SK-N-SH treated with all-trans-retinoic acid at 6 μM for 48 hours (cell line): ENCODE measurements at regions not wholly inside any gene's neighbourhood (a gene's known extent, or its start where the extent isn't known, plus 50 kb on each side); places are given as distances from the start of the nearest gene placed in this dataset.

ENCODE experiments used
- ATAC-seq: fragments of 200-7000 bp; cut with Tn5 transposase; 3 replicates; pipeline ENCODE4 v1.9.1; 2020; ENCODE audit warnings: mild to moderate bottlenecking, moderate library complexity
- BACH2 ChIP-seq: fragments of 250-450 bp; sonication (Bioruptor Pico); IDR thresholded peaks from 2 replicates; pipeline ENCODE4 v1.9.0; 2021; ENCODE audit warnings: mild to moderate bottlenecking, borderline replicate concordance
- CREB5 ChIP-seq: fragments of 250-450 bp; sonication (Bioruptor Pico); IDR thresholded peaks from 2 replicates; pipeline ENCODE4 v1.5.1; 2020; ENCODE audit warnings: low read depth, mild to moderate bottlenecking, moderate library complexity
- CSDC2 ChIP-seq: fragments of 250-450 bp; sonication (Bioruptor Pico); IDR thresholded peaks from 2 replicates; pipeline ENCODE4 v1.5.0; 2020; ENCODE audit warnings: mild to moderate bottlenecking, moderate library complexity
- CSRNP3 ChIP-seq: fragments of 250-450 bp; sonication (Bioruptor Pico); IDR thresholded peaks from 2 replicates; pipeline ENCODE4 v1.5.1; 2021; ENCODE audit warnings: mild to moderate bottlenecking, moderate library complexity
- ESRRG ChIP-seq: fragments of 250-450 bp; sonication (Bioruptor Pico); IDR thresholded peaks from 2 replicates; pipeline ENCODE4 v1.6.1; 2021; ENCODE audit warnings: mild to moderate bottlenecking
- GLIS3 ChIP-seq: fragments of 250-450 bp; sonication (Bioruptor Pico); IDR thresholded peaks from 2 replicates; pipeline ENCODE4 v1.5.0; 2020; ENCODE audit warnings: mild to moderate bottlenecking, moderate library complexity
- ISL1 ChIP-seq: fragments of 250-450 bp; sonication (Bioruptor Pico); IDR thresholded peaks from 2 replicates; pipeline ENCODE4 v2.1.2; 2022; ENCODE audit warnings: mild to moderate bottlenecking, moderate library complexity
- PATZ1 ChIP-seq: fragments of 250-450 bp; sonication (Bioruptor Pico); IDR thresholded peaks from 2 replicates; pipeline ENCODE4 v1.8.0; 2020; ENCODE audit warnings: mild to moderate bottlenecking, moderate library complexity, borderline replicate concordance
- PPARA ChIP-seq: fragments of 250-450 bp; sonication (Bioruptor Pico); IDR thresholded peaks from 2 replicates; pipeline ENCODE4 v1.5.0; 2020; ENCODE audit warnings: mild to moderate bottlenecking, borderline replicate concordance
- RARB ChIP-seq: fragments of 250-450 bp; sonication (Bioruptor Pico); IDR thresholded peaks from 2 replicates; pipeline ENCODE4 v1.8.0; 2021; ENCODE audit warnings: mild to moderate bottlenecking, moderate library complexity
- SNAI2 ChIP-seq: fragments of 250-450 bp; sonication (Bioruptor Pico); IDR thresholded peaks from 2 replicates; pipeline ENCODE4 v1.5.0; 2020; ENCODE audit warnings: mild to moderate bottlenecking, moderate library complexity
- TCF4 ChIP-seq: fragments of 250-450 bp; sonication (Bioruptor Pico); IDR thresholded peaks from 2 replicates; pipeline ENCODE4 v1.8.0; 2021; ENCODE audit warnings: mild to moderate bottlenecking, moderate library complexity, borderline replicate concordance
- TOX ChIP-seq: fragments of 250-450 bp; sonication (Bioruptor Pico); IDR thresholded peaks from 2 replicates; pipeline ENCODE4 v1.8.0; 2021; ENCODE audit warnings: mild to moderate bottlenecking, moderate library complexity, borderline replicate concordance
- ZC3H10 ChIP-seq: fragments of 250-450 bp; sonication (Bioruptor Pico); IDR thresholded peaks from 2 replicates; pipeline ENCODE4 v1.5.1; 2021; ENCODE audit warnings: mild to moderate bottlenecking, moderate library complexity
- ZFP3 ChIP-seq: fragments of 250-450 bp; sonication (Bioruptor Pico); IDR thresholded peaks from 2 replicates; pipeline ENCODE4 v1.5.0; 2020; ENCODE audit warnings: mild to moderate bottlenecking, moderate library complexity
- ZFP30 ChIP-seq: fragments of 450-650 bp; formaldehyde crosslinking; IDR thresholded peaks from 2 replicates; pipeline ENCODE4 v1.5.0; 2022; ENCODE audit warnings: mild to moderate bottlenecking, moderate library complexity
- ZNF565 ChIP-seq: fragments of 450-650 bp; formaldehyde crosslinking; conservative IDR thresholded peaks from 2 replicates; pipeline ENCODE4 v1.5.0; 2020; ENCODE audit warnings: low read depth, mild to moderate bottlenecking, moderate library complexity
- ZNF8 ChIP-seq: fragments of 450-650 bp; formaldehyde crosslinking; IDR thresholded peaks from 2 replicates; pipeline ENCODE4 v1.5.0; 2020; ENCODE audit warnings: mild to moderate bottlenecking, moderate library complexity
- TF ChIP-seq, protein P1 (sequence below): fragments of 250-450 bp; sonication (Bioruptor Pico); IDR thresholded peaks from 2 replicates; pipeline ENCODE4 v1.8.0; 2021; ENCODE audit warnings: low read depth, mild to moderate bottlenecking, moderate library complexity, borderline replicate concordance
- TF ChIP-seq, protein P2 (sequence below): fragments of 250-450 bp; sonication (Bioruptor Pico); IDR thresholded peaks from 2 replicates; pipeline ENCODE4 v1.5.0; 2020; ENCODE audit warnings: mild to moderate bottlenecking, moderate library complexity

DNA sequence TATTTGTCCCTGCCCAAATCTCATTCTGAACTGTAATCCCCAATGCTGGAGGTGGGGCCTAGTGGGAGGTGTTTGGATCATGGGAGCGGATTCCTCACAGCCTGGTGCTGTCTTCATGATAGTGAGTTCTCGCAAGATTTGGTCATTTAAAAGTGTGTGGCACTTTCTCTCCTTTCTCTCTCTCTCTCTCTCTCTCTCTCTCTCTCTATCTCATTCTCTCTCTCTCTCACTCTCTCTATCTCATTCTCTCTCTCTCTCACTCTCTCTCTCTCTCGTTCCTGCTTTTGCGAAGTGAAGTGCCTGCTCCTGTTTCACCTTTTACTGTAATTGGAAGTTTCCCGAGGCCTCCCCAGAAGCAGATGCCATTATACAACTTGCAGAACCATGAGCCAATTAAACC lies 207.3 kb upstream of the NR4A3 start:
- no peak for ATAC-seq
- no peak for TF ChIP-seq TOX (CRISPR knock-in tag)
- TF ChIP-seq, all 23 proteins: peak for 0

DNA sequence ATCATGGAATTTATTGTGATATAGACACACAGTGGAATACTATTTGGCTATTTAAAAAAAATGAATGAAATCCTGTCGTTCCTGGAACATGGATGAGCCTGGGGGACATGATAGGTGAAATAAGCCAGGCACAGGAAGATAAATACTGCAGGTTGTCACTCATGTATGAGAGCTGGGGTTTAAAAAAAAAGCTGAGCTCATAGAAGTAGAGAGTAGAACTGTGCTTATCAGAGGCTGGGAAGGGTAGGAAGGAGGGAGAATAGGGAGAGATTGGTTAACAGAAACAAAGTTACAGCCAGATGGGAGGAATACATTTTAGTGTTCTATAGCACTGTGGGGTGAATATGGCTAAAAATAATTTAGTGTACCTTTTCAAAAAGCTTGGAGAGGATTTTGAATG lies 200.6 kb upstream of the NR4A3 start:
- ATAC-seq, result no peak
- TF ChIP-seq CSRNP3 (CRISPR knock-in tag) (no peak), ZNF8 (CRISPR knock-in tag) (no peak), TCF4 (CRISPR knock-in tag) (no peak), ZNF565 (CRISPR knock-in tag) (no peak), ZC3H10 (no peak)

GRCh38 chr9:99622679-99623078 lies 199.0 kb upstream of the NR4A3 start:
- no peak for ATAC-seq

GRCh38 chr9:99623780-99624364 lies 197.8 kb upstream of the NR4A3 start:
- no peak for ATAC-seq
- no peak for TF ChIP-seq CSDC2 (CRISPR knock-in tag)
- no peak for TF ChIP-seq ZFP30 (CRISPR knock-in tag)
- TF ChIP-seq PPARA, result no peak
- no peak for TF ChIP-seq ISL1 (CRISPR knock-in tag)
- no peak for TF ChIP-seq RARB
- no peak for TF ChIP-seq TCF4 (CRISPR knock-in tag)
- TF ChIP-seq ESRRG (CRISPR knock-in tag), result no peak
- TF ChIP-seq PATZ1, result no peak
- TF ChIP-seq BACH2 (CRISPR knock-in tag), result no peak
- no peak for TF ChIP-seq ZFP3 (CRISPR knock-in tag)
- TF ChIP-seq, protein P1, sequence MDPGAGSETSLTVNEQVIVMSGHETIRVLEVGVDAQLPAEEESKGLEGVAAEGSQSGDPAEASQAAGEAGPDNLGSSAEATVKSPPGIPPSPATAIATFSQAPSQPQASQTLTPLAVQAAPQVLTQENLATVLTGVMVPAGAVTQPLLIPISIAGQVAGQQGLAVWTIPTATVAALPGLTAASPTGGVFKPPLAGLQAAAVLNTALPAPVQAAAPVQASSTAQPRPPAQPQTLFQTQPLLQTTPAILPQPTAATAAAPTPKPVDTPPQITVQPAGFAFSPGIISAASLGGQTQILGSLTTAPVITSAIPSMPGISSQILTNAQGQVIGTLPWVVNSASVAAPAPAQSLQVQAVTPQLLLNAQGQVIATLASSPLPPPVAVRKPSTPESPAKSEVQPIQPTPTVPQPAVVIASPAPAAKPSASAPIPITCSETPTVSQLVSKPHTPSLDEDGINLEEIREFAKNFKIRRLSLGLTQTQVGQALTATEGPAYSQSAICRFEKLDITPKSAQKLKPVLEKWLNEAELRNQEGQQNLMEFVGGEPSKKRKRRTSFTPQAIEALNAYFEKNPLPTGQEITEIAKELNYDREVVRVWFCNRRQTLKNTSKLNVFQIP (CRISPR knock-in tag), result no peak
- no peak for TF ChIP-seq CREB5 (CRISPR knock-in tag)
- no peak for TF ChIP-seq TOX (CRISPR knock-in tag)
- no peak for TF ChIP-seq CSRNP3 (CRISPR knock-in tag)
- TF ChIP-seq SNAI2 (CRISPR knock-in tag), result no peak

More at GRCh38 chr9:99622679-99623078, 199.0 kb upstream of the NR4A3 start:
- TF ChIP-seq ESRRG (CRISPR knock-in tag) (no peak), GLIS3 (CRISPR knock-in tag) (no peak), ZNF565 (CRISPR knock-in tag) (no peak), RARB (no peak), CSDC2 (CRISPR knock-in tag) (no peak)
- TF ChIP-seq, protein P2, sequence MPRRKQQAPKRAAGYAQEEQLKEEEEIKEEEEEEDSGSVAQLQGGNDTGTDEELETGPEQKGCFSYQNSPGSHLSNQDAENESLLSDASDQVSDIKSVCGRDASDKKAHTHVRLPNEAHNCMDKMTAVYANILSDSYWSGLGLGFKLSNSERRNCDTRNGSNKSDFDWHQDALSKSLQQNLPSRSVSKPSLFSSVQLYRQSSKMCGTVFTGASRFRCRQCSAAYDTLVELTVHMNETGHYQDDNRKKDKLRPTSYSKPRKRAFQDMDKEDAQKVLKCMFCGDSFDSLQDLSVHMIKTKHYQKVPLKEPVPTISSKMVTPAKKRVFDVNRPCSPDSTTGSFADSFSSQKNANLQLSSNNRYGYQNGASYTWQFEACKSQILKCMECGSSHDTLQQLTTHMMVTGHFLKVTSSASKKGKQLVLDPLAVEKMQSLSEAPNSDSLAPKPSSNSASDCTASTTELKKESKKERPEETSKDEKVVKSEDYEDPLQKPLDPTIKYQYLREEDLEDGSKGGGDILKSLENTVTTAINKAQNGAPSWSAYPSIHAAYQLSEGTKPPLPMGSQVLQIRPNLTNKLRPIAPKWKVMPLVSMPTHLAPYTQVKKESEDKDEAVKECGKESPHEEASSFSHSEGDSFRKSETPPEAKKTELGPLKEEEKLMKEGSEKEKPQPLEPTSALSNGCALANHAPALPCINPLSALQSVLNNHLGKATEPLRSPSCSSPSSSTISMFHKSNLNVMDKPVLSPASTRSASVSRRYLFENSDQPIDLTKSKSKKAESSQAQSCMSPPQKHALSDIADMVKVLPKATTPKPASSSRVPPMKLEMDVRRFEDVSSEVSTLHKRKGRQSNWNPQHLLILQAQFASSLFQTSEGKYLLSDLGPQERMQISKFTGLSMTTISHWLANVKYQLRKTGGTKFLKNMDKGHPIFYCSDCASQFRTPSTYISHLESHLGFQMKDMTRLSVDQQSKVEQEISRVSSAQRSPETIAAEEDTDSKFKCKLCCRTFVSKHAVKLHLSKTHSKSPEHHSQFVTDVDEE (CRISPR knock-in tag), result no peak
